ENCODE measurements at regions not wholly inside any gene's neighbourhood (a gene's known extent, or its start where the extent isn't known, plus 50 kb on each side); places are given as distances from the start of the nearest gene placed in this dataset.

DNA sequence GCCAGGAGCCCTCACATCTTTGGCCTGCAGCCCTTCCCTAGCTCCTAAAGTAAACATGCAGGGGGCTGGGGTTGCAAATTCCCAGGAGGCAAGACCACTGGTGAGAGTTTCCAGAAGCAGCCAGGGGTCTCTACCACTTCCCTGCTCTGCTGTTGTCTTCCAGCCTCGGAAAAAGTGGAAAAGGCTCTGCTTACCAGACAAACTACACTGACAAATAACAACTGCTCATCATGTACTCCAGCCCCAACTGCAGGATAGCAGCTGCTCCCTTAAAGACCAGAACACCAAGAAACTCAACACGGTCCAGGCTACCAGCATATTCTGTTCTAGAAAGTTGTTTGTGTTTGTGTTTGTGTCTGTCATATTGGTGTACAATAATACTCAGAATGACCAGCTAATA is 187.5 kb upstream of the MARCKS start:
- no peaks in the 10 kb centered on the region for H3K79me2 ChIP-seq (ENCODE audit: insufficient read depth, low read length)
- Mint-ChIP-seq H3K27me3 (ENCODE audit: low read depth, unreplicated experiment) (no peaks in the 10 kb centered on the region), H3K9me3 (ENCODE audit: unreplicated experiment) (no peaks in the 10 kb centered on the region), H3K4me3 (ENCODE audit: unreplicated experiment) (no peak overlapping the region), H3K4me1 (ENCODE audit: low read depth, unreplicated experiment) (peaks cover 2% of the 10 kb centered on the region), H3K36me3 (ENCODE audit: low read depth, unreplicated experiment) (no peaks in the 10 kb centered on the region), H3K27ac (ENCODE audit: unreplicated experiment) (no peak overlapping the region)
- H3K9ac ChIP-seq (ENCODE audit: low read length): no peak overlapping the region
- H3K27me3 ChIP-seq (ENCODE audit: insufficient read depth, low read length): no peaks in the 10 kb centered on the region
- TF ChIP-seq CTCF (IDR thresholded peaks at IDR 0.05; ENCODE audit: insufficient read depth, low read depth, low read length) (no peak), EZH2 (IDR thresholded peaks at IDR 0.05; ENCODE audit: insufficient read depth, low read length) (no peak)
- H4K20me1 ChIP-seq (ENCODE audit: insufficient read depth, low read length): no peaks in the 10 kb centered on the region
- no peak overlapping the region for H2AFZ ChIP-seq (ENCODE audit: low read depth, low read length)
- H3K4me1 ChIP-seq (ENCODE audit: insufficient read depth, low read length): no peaks in the 10 kb centered on the region
- no peaks in the 10 kb centered on the region for H3K9me3 ChIP-seq (ENCODE audit: insufficient read depth, low read depth, low read length)
- no peaks in the 10 kb centered on the region for H3K36me3 ChIP-seq (ENCODE audit: insufficient read depth, low read length)
- H3K4me3 ChIP-seq (ENCODE audit: insufficient read depth, low read depth, low read length): no peak overlapping the region
- FAIRE-seq (no peak), DNase-seq (ENCODE audit: low read depth) (no peak)
- no peak overlapping the region for H3K27ac ChIP-seq (ENCODE audit: low read depth, low read length)
- H3K4me2 ChIP-seq (ENCODE audit: low read length): no peak overlapping the region

GRCh38 chr6:113671421-113671820 is 185.7 kb upstream of the MARCKS start:
- no peaks in the 10 kb centered on the region for H3K9me3 Mint-ChIP-seq (ENCODE audit: unreplicated experiment)
- H3K4me2 ChIP-seq (ENCODE audit: low read length): no peak overlapping the region
- H3K4me1 Mint-ChIP-seq (ENCODE audit: low read depth, unreplicated experiment): peaks cover 2% of the 10 kb centered on the region
- H4K20me1 ChIP-seq (ENCODE audit: insufficient read depth, low read length): no peaks in the 10 kb centered on the region
- H3K4me1 ChIP-seq (ENCODE audit: insufficient read depth, low read length): no peaks in the 10 kb centered on the region
- no peaks in the 10 kb centered on the region for H3K27me3 ChIP-seq (ENCODE audit: insufficient read depth, low read length)
- DNase-seq (ENCODE audit: low read depth): peak; percentile 18
- no peaks in the 10 kb centered on the region for H3K36me3 ChIP-seq (ENCODE audit: insufficient read depth, low read length)
- no peaks in the 10 kb centered on the region for H3K9me3 ChIP-seq (ENCODE audit: insufficient read depth, low read depth, low read length)
- no peaks in the 10 kb centered on the region for H3K36me3 Mint-ChIP-seq (ENCODE audit: low read depth, unreplicated experiment)
- H3K9ac ChIP-seq (ENCODE audit: low read length): no peak overlapping the region
- no peak overlapping the region for H3K27ac Mint-ChIP-seq (ENCODE audit: unreplicated experiment)
- no peak overlapping the region for H2AFZ ChIP-seq (ENCODE audit: low read depth, low read length)
- TF ChIP-seq EZH2 (IDR thresholded peaks at IDR 0.05; ENCODE audit: insufficient read depth, low read length) (no peak), CTCF (IDR thresholded peaks at IDR 0.05; ENCODE audit: insufficient read depth, low read depth, low read length) (no peak)
- no peak overlapping the region for H3K4me3 Mint-ChIP-seq (ENCODE audit: unreplicated experiment)
- no peaks in the 10 kb centered on the region for H3K27me3 Mint-ChIP-seq (ENCODE audit: low read depth, unreplicated experiment)
- no peak for FAIRE-seq
- H3K79me2 ChIP-seq (ENCODE audit: insufficient read depth, low read length): no peaks in the 10 kb centered on the region
- H3K27ac ChIP-seq (ENCODE audit: low read depth, low read length): no peak overlapping the region
- no peak overlapping the region for H3K4me3 ChIP-seq (ENCODE audit: insufficient read depth, low read depth, low read length)

- Histone ChIP-seq H3K9me3 (ENCODE audit: insufficient read depth, low read depth, low read length) (no peaks in the 10 kb centered on the region), H3K4me2 (ENCODE audit: low read length) (peak overlapping the region; percentile 57), H3K79me2 (ENCODE audit: insufficient read depth, low read length) (no peaks in the 10 kb centered on the region), H3K4me1 (ENCODE audit: insufficient read depth, low read length) (no peaks in the 10 kb centered on the region), H3K36me3 (ENCODE audit: insufficient read depth, low read length) (no peaks in the 10 kb centered on the region), H2AFZ (ENCODE audit: low read depth, low read length) (no peak overlapping the region), H4K20me1 (ENCODE audit: insufficient read depth, low read length) (no peaks in the 10 kb centered on the region), H3K27ac (ENCODE audit: low read depth, low read length) (no peak overlapping the region), H3K27me3 (ENCODE audit: insufficient read depth, low read length) (no peaks in the 10 kb centered on the region), H3K4me3 (ENCODE audit: insufficient read depth, low read depth, low read length) (no peak overlapping the region), H3K9ac (ENCODE audit: low read length) (peak overlapping the region; percentile 13)
- Mint-ChIP-seq H3K4me1 (ENCODE audit: low read depth, unreplicated experiment) (peaks cover 2% of the 10 kb centered on the region), H3K27ac (ENCODE audit: unreplicated experiment) (no peak overlapping the region), H3K36me3 (ENCODE audit: low read depth, unreplicated experiment) (no peaks in the 10 kb centered on the region), H3K27me3 (ENCODE audit: low read depth, unreplicated experiment) (no peaks in the 10 kb centered on the region), H3K4me3 (ENCODE audit: unreplicated experiment) (no peak overlapping the region), H3K9me3 (ENCODE audit: unreplicated experiment) (no peaks in the 10 kb centered on the region)
- FAIRE-seq (no peak), DNase-seq (ENCODE audit: low read depth) (peak; percentile 75)
- TF ChIP-seq EZH2 (IDR thresholded peaks at IDR 0.05; ENCODE audit: insufficient read depth, low read length) (no peak), CTCF (IDR thresholded peaks at IDR 0.05; ENCODE audit: insufficient read depth, low read depth, low read length) (no peak)
Measured at GRCh38 chr6:113672491-113673149, 184.5 kb upstream of the MARCKS start.
